K562 (cell line): ENCODE measurements at regions not wholly inside any gene's neighbourhood (a gene's known extent, or its start where the extent isn't known, plus 50 kb on each side); places are given as distances from the start of the nearest gene placed in this dataset.

Experiments used
- EGR1 ChIP-seq: fragments of 450-650 bp; conservative IDR thresholded peaks from 2 replicates; pipeline ENCODE4 v1.6.1; 2017; ENCODE audit warnings: mild to moderate bottlenecking
- TF ChIP-seq, protein P1 (sequence below), 3 experiments: IDR thresholded peaks in 2 of 3; conservative IDR thresholded peaks in 1 of 3; 2 replicates each; pipeline ENCODE4 v1.5.1; 2011 to 2012; ENCODE audit warnings: low read length in 3 of 3, mild to moderate bottlenecking in 3 of 3, control low read depth in 2 of 3, improper control_type of control experiment in 1 of 3, inconsistent platforms in 1 of 3, low read depth in 1 of 3, mixed read lengths in 1 of 3, moderate library complexity in 1 of 3; ENCODE audit not compliant: insufficient read depth in 2 of 3

DNA sequence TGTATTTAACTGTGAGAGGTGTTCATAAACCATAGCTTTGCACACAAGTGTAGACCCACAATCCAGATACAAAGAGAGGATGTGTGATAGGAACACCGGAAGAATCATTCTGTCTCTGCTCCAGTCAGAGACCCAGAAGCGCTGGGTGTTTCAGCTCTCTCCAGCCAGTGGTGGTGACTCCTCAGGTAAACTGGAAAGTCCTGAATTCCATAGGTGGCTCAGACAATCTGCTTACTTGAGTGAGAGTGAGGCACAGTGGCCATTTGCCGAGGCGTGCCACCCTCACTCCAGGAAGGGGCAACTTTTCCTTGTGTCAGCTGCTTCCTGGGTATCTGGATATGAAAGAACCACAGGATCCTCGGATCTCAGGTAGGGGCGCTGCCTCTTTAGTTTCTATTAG is 171.5 kb downstream of the KCNS3 start:
- TF ChIP-seq, protein P1, sequence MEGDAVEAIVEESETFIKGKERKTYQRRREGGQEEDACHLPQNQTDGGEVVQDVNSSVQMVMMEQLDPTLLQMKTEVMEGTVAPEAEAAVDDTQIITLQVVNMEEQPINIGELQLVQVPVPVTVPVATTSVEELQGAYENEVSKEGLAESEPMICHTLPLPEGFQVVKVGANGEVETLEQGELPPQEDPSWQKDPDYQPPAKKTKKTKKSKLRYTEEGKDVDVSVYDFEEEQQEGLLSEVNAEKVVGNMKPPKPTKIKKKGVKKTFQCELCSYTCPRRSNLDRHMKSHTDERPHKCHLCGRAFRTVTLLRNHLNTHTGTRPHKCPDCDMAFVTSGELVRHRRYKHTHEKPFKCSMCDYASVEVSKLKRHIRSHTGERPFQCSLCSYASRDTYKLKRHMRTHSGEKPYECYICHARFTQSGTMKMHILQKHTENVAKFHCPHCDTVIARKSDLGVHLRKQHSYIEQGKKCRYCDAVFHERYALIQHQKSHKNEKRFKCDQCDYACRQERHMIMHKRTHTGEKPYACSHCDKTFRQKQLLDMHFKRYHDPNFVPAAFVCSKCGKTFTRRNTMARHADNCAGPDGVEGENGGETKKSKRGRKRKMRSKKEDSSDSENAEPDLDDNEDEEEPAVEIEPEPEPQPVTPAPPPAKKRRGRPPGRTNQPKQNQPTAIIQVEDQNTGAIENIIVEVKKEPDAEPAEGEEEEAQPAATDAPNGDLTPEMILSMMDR (IDR thresholded peaks at IDR 0.05 in 2 of 3, conservative IDR thresholded peaks at IDR 0.05 in 1 of 3; ENCODE audit: insufficient read depth in 2 of 3, low read depth in 1 of 3, low read length in 3 of 3), result no peak
- TF ChIP-seq EGR1, result no peak
